Astrocyte of the spinal cord (primary cell): ENCODE measurements at regions not wholly inside any gene's neighbourhood (a gene's known extent, or its start where the extent isn't known, plus 50 kb on each side); places are given as distances from the start of the nearest gene placed in this dataset.
"Not testable (repeated sequence)": the region's sequence is repeated elsewhere in the genome, so short reads cannot be mapped to it uniquely, and the experiment has no call there.

Source experiments
- DNase-seq: peaks from one replicate; pipeline ENCODE4 v3.0.0; 2011; ENCODE audit warnings: low read depth, low spot score
- H3K4me3 ChIP-seq: 2 replicates; pipeline ENCODE4 v1.5.1; 2011; ENCODE audit warnings: low read depth, mild to moderate bottlenecking, low read length, moderate library complexity
- in situ Hi-C: cut with HindIII; loops from 2 replicates; pipeline ENCODE4 v1.10.0; 2017; ENCODE audit warnings: low sequenced_read_pairs
- TF ChIP-seq, protein P1 (sequence below): IDR thresholded peaks from 2 replicates; pipeline ENCODE4 v1.5.1; 2012; ENCODE audit warnings: low read depth, mild to moderate bottlenecking, low read length, inconsistent platforms

DNA sequence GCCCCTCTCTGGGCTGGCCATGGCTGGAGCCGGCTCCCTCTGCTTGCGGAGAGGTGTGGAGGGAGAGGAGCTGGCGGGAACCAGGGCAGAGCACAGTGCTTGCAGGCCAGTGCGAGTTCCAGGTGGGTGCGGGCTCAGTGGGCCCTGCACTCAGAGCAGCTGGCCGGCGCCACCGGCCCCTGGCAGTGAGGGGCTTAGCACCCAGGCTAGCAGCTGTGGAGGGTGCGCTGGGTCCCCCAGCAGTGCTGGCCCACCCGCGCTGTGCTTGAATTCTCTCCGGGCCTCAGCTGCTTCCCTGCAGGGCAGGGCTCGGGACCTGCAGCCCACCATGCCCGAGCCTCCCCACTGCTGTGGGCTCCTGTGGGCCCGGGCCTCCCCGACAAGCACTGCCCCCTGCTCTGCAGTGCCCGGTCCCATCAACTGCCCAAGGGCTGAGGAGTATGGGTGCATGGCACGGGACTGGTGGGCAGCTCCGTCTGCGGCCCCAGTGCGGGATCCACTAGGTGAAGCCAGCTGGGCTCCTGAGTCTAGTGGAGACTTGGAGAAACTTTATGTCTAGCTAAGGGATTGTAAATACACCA lies 61.2 kb upstream of the AGR3 start:
- no peak overlapping the region for H3K4me3 ChIP-seq
- TF ChIP-seq, protein P1, sequence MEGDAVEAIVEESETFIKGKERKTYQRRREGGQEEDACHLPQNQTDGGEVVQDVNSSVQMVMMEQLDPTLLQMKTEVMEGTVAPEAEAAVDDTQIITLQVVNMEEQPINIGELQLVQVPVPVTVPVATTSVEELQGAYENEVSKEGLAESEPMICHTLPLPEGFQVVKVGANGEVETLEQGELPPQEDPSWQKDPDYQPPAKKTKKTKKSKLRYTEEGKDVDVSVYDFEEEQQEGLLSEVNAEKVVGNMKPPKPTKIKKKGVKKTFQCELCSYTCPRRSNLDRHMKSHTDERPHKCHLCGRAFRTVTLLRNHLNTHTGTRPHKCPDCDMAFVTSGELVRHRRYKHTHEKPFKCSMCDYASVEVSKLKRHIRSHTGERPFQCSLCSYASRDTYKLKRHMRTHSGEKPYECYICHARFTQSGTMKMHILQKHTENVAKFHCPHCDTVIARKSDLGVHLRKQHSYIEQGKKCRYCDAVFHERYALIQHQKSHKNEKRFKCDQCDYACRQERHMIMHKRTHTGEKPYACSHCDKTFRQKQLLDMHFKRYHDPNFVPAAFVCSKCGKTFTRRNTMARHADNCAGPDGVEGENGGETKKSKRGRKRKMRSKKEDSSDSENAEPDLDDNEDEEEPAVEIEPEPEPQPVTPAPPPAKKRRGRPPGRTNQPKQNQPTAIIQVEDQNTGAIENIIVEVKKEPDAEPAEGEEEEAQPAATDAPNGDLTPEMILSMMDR: no peak
- in situ Hi-C loops: no loop called here
- DNase-seq: no peak

DNA sequence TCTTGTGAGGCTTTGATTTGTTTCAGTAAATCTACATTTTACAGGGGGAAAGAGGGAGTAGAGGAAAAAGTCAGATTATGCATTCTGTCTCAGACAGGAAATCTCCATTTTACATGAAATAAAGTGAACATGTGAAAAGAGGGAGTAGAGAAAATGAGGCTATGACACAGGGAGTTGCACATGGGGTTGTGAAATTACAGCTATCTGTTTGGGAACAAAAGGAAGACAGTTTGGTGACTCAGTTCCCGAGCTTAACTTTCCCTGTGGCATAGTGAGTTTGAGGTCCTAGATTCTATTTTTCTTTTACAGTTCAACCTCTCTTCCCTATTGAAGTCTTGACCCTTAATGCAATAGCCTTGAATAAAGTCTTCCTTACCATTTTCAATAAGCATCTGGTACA lies 63.2 kb upstream of the AGR3 start:
- no peak for DNase-seq
- H3K4me3 ChIP-seq: no peak overlapping the region
- TF ChIP-seq, protein P1: no peak
- in situ Hi-C loops: no loop called here

DNA sequence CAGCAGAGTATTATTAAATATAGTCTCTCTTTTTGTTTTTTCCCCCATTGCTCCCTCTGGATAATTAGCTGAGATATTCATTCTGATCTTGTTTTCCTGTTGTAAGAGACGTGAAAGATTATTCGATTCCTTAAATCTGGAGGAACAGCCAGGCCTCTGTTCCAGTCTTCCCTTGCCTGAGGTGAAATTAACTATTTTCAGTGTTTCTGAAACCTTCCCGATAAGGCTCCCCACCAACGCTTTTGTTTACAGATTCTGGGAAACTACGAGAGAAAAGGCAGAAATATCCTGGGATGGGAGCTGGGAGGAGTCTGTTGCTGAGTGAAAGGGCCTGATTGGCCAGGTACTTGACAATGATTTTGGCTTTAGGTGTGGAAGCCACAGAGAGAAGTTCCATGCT lies 63.6 kb upstream of the AGR3 start:
- in situ Hi-C loops: no loop called here
- DNase-seq: no peak
- H3K4me3 ChIP-seq: no peak overlapping the region
- TF ChIP-seq, protein P1: no peak

DNA sequence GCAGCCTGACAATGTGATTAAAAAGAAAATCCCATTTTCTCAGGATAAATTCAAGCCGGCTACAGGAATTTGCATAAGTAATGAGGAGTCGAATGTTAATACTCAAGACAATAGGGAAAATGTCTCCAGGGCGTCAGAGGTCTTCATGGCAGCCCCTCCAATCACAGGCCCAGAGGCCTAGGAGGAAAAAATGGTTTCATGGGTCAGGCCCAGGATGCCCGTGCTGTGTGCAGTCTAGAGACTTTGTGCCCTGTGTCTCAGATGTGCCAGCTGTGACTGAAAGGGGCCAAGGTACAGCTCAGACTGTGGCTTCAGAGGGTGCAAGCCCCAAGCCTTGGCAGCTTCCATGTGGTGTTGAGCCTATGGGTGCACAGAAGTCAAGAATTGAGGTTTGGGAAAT lies 66.3 kb upstream of the AGR3 start:
- in situ Hi-C loops, H3K4me3 ChIP-seq, DNase-seq: not testable (repeated sequence)

DNA sequence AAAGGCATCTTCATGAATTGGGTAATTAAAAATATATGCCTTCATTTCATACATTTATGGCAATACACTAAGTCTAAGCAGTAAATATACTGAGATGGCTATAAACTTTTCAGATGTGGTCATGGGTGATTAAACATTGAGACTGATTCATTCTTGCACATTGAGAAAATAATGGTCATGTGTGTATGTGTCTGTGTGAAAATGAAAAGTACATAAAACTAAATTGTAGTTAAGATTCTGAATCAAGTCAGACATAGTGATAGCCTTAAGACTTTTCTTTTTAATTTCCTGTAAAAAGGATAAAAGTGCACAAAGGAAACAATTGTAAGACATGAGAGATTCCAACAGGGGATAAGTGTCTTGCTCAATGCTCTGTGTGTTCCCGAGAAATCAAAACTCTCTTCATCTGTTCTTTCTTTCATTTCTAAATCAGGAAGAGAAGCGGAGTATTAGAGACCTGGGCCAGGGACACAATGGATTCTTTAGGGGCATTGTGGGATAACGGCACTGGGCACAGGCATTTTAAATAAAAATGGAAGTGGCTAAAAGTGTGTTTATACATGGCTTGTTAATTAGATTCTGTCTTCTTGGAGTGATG lies 69.8 kb upstream of the AGR3 start:
- H3K4me3 ChIP-seq: no peak overlapping the region
- peak; percentile 9 for DNase-seq
- TF ChIP-seq, protein P1: no peak
- in situ Hi-C loops: no loop called here

DNA sequence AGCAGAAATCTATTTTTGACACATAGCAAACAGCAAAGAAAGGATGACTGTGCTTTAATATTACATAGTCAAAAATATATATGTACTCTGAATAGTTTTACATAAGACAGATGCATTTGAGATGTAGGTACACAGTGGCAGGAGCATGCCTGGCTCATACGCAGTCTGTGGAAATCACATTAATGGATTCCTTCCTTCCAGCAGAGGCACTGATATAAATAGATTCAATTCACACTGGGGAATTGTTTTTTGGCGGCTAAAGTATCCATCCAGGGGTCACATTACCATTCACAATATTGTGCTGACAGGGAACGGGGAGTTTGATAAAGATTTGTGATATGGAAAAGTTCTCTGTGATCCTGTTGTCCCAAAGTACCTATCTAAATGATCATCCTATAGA lies 72.5 kb upstream of the AGR3 start:
- in situ Hi-C loops: no loop called here
- DNase-seq: no peak
- TF ChIP-seq, protein P1: no peak
- H3K4me3 ChIP-seq: no peak overlapping the region

DNA sequence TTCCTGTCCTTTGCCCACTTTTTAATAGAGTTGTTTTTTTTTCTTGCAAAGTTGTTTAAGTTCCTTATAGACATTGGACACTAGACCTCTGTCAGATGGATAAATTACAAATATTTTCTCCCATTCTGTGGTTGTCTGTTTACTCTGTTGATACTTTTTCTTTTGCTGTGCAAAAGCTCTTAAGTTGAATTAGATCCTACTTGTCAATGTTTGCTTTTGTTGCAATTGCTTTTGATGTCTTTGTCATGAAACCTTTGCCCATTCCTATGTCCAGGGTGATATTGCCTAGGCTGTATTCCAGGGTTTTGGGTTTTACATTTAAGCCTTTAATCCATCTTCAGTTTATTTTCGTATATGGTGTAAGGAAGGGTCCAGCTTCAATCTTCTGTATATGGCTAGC lies 76.9 kb upstream of the AGR3 start:
- H3K4me3 ChIP-seq: no peak overlapping the region
- no peak for DNase-seq
- in situ Hi-C loops: no loop called here
- TF ChIP-seq, protein P1: no peak
